Liver (tissue), 8 donors: ENCODE measurements at regions not wholly inside any gene's neighbourhood (a gene's known extent, or its start where the extent isn't known, plus 50 kb on each side); places are given as distances from the start of the nearest gene placed in this dataset.

Source experiments
- DNase-seq: peaks from one replicate; pipeline ENCODE4 v3.0.0-alpha.2; 2017; ENCODE audit warnings: low spot score
- H3K27ac ChIP-seq, 2 donors: one replicate each; pipeline ENCODE4 v1.7.0; 2013; ENCODE audit warnings: inconsistent platforms in 2 of 2, low read length in 2 of 2, control low read depth in 1 of 2, low read depth in 1 of 2, mild to moderate bottlenecking in 1 of 2
- H3K27me3 ChIP-seq, 4 donors: one replicate each; pipeline versions ENCODE4 v1.6.1 to v1.7.0; 2013; ENCODE audit warnings: low read length in 3 of 4, inconsistent platforms in 1 of 4, mild to moderate bottlenecking in 1 of 4, moderate library complexity in 1 of 4; ENCODE audit not compliant: control insufficient read depth in 4 of 4, insufficient read depth in 4 of 4
- H3K36me3 ChIP-seq, 4 donors: one replicate each; pipeline versions ENCODE4 v1.6.1 to v1.7.0; 2013; ENCODE audit warnings: low read length in 3 of 4, mild to moderate bottlenecking in 3 of 4, low read depth in 1 of 4, moderate library complexity in 1 of 4; ENCODE audit not compliant: control insufficient read depth in 4 of 4, insufficient read depth in 3 of 4
- H3K4me1 ChIP-seq, 4 donors: one replicate each; pipeline versions ENCODE4 v1.6.1 to v1.7.0; 2013; ENCODE audit warnings: low read length in 3 of 4, mild to moderate bottlenecking in 3 of 4, moderate library complexity in 1 of 4; ENCODE audit not compliant: control insufficient read depth in 4 of 4, insufficient read depth in 4 of 4
- H3K4me3 ChIP-seq, 3 donors: one replicate each; pipeline versions ENCODE4 v1.6.1 to v1.7.0; 2013; ENCODE audit warnings: low read length in 3 of 3, control low read depth in 1 of 3, low read depth in 1 of 3, mild to moderate bottlenecking in 1 of 3
- H3K9ac ChIP-seq, 2 donors: one replicate each; pipeline ENCODE4 v1.7.0; 2013; ENCODE audit warnings: low read length in 2 of 2, mild to moderate bottlenecking in 2 of 2, moderate library complexity in 2 of 2, control low read depth in 1 of 2, low read depth in 1 of 2
- H3K9me3 ChIP-seq, 4 donors: one replicate each; pipeline versions ENCODE4 v1.6.1 to v1.7.0; 2013; ENCODE audit warnings: low read length in 3 of 4; ENCODE audit not compliant: control insufficient read depth in 4 of 4
- EGR1 ChIP-seq, 2 donors: IDR thresholded peaks; 2 replicates each; pipeline ENCODE4 v1.6.1; 2016 to 2018; ENCODE audit warnings: antibody characterized with exemption in 2 of 2, low read depth in 2 of 2
- FOXA1 ChIP-seq: IDR thresholded peaks from 2 replicates; pipeline ENCODE4 v1.6.1; 2016; ENCODE audit warnings: antibody characterized with exemption
- FOXA2 ChIP-seq: IDR thresholded peaks from 2 replicates; pipeline ENCODE4 v1.6.1; 2016; ENCODE audit warnings: antibody characterized with exemption
- GABPA ChIP-seq, 2 donors: IDR thresholded peaks in 1 of 2; conservative IDR thresholded peaks in 1 of 2; 2 replicates each; pipeline ENCODE4 v1.6.1; 2016; ENCODE audit warnings: antibody characterized with exemption in 2 of 2, mild to moderate bottlenecking in 1 of 2, moderate library complexity in 1 of 2
- HNF4A ChIP-seq, 2 donors: conservative IDR thresholded peaks; 2 replicates each; pipeline ENCODE4 v1.6.1; 2016; ENCODE audit warnings: antibody characterized with exemption in 2 of 2, mild to moderate bottlenecking in 2 of 2
- HNF4G ChIP-seq: IDR thresholded peaks from 2 replicates; pipeline ENCODE4 v1.6.1; 2016; ENCODE audit warnings: antibody characterized with exemption
- JUND ChIP-seq, 2 donors: IDR thresholded peaks; 2 replicates each; pipeline ENCODE4 v1.6.1; 2016; ENCODE audit warnings: antibody characterized with exemption in 2 of 2
- NR2F2 ChIP-seq: IDR thresholded peaks from 2 replicates; pipeline ENCODE4 v1.6.1; 2016; ENCODE audit warnings: antibody characterized with exemption
- RAD21 ChIP-seq, 2 donors: IDR thresholded peaks; 2 replicates each; pipeline ENCODE4 v1.6.1; 2016; ENCODE audit warnings: antibody characterized with exemption in 2 of 2, mild to moderate bottlenecking in 2 of 2
- RXRA ChIP-seq, 2 donors: IDR thresholded peaks; 2 replicates each; pipeline ENCODE4 v1.6.1; 2017 to 2018; ENCODE audit warnings: antibody characterized with exemption in 2 of 2, mild to moderate bottlenecking in 1 of 2
- SP1 ChIP-seq: IDR thresholded peaks from 2 replicates; pipeline ENCODE4 v1.6.1; 2018; ENCODE audit warnings: antibody characterized with exemption, mild to moderate bottlenecking
- TAF1 ChIP-seq: conservative IDR thresholded peaks from 2 replicates; pipeline ENCODE4 v1.6.1; 2016; ENCODE audit warnings: antibody characterized with exemption, mild to moderate bottlenecking
- YY1 ChIP-seq: IDR thresholded peaks from 2 replicates; pipeline ENCODE4 v1.6.1; 2016; ENCODE audit warnings: antibody characterized with exemption, mild to moderate bottlenecking
- WGBS: extraction: QIAGEN DNeasy Blood & Tissue Kit; methylation state at CpG from one replicate; pipeline ENCODE4 v1.1.7; 2013; 5-methylcytosine and 5-hydroxymethylcytosine counted together
- TF ChIP-seq, protein P1 (sequence below): IDR thresholded peaks from 2 replicates; pipeline ENCODE4 v1.6.1; 2016; ENCODE audit warnings: antibody characterized with exemption
- TF ChIP-seq, protein P2 (sequence below): fragments of 150-350 bp; IDR thresholded peaks from 2 replicates; pipeline ENCODE4 v1.5.1; 2017; ENCODE audit warnings: improper control_type of control experiment, low read depth, low read length; ENCODE audit not compliant: missing input control
- TF ChIP-seq, protein P3 (sequence below): IDR thresholded peaks from 2 replicates; pipeline ENCODE4 v1.6.1; 2016; ENCODE audit warnings: antibody characterized with exemption
- TF ChIP-seq, protein P4 (sequence below): IDR thresholded peaks from 2 replicates; pipeline ENCODE4 v1.6.1; 2016; ENCODE audit warnings: antibody characterized with exemption
- TF ChIP-seq, protein P5 (sequence below): IDR thresholded peaks from 2 replicates; pipeline ENCODE4 v1.6.1; 2016; ENCODE audit warnings: antibody characterized with exemption, mild to moderate bottlenecking
- donor health status: healthy.
- donor health status: healthy.
- donor health status: healthy.
- donor health status: healthy.
- donor health status: healthy.

DNA sequence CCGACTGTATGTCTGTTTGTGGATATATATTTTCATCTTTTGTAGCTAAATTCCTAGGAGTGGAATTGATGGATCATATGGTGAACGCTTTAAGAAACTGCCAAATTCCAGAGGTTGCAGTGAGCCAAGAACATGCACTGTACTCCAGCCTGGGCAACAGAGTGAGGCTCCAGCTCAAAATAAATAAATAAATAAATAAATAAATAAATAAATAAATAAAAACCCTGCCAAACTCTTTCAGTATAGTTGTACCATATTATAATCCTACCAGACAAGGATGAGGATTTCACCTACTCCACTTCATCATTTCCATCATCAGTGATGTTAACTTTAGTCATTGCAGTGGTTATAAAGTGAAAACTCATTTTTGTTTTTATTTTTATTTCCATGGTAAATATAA lies 325.1 kb upstream of the ANXA10 start:
- 76% methylated on average over 2 of the region's 2 CpGs for WGBS
- H3K4me3 ChIP-seq = no peak overlapping the region
- TF ChIP-seq GABPA (IDR thresholded peaks at IDR 0.05 in 1 of 2, conservative IDR thresholded peaks at IDR 0.05 in 1 of 2) (no peak), SP1 (no peak), TAF1 (no peak), EGR1 (IDR thresholded peaks at IDR 0.05; ENCODE audit: low read depth in 2 of 2) (no peak), FOXA1 (no peak), RXRA (IDR thresholded peaks at IDR 0.05) (no peak), JUND (IDR thresholded peaks at IDR 0.05) (no peak), YY1 (no peak), RAD21 (IDR thresholded peaks at IDR 0.05) (no peak), FOXA2 (no peak), HNF4A (conservative IDR thresholded peaks at IDR 0.05) (no peak), HNF4G (no peak)
- TF ChIP-seq, protein P1, sequence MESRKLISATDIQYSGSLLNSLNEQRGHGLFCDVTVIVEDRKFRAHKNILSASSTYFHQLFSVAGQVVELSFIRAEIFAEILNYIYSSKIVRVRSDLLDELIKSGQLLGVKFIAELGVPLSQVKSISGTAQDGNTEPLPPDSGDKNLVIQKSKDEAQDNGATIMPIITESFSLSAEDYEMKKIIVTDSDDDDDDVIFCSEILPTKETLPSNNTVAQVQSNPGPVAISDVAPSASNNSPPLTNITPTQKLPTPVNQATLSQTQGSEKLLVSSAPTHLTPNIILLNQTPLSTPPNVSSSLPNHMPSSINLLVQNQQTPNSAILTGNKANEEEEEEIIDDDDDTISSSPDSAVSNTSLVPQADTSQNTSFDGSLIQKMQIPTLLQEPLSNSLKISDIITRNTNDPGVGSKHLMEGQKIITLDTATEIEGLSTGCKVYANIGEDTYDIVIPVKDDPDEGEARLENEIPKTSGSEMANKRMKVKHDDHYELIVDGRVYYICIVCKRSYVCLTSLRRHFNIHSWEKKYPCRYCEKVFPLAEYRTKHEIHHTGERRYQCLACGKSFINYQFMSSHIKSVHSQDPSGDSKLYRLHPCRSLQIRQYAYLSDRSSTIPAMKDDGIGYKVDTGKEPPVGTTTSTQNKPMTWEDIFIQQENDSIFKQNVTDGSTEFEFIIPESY = no peak
- TF ChIP-seq, protein P2, sequence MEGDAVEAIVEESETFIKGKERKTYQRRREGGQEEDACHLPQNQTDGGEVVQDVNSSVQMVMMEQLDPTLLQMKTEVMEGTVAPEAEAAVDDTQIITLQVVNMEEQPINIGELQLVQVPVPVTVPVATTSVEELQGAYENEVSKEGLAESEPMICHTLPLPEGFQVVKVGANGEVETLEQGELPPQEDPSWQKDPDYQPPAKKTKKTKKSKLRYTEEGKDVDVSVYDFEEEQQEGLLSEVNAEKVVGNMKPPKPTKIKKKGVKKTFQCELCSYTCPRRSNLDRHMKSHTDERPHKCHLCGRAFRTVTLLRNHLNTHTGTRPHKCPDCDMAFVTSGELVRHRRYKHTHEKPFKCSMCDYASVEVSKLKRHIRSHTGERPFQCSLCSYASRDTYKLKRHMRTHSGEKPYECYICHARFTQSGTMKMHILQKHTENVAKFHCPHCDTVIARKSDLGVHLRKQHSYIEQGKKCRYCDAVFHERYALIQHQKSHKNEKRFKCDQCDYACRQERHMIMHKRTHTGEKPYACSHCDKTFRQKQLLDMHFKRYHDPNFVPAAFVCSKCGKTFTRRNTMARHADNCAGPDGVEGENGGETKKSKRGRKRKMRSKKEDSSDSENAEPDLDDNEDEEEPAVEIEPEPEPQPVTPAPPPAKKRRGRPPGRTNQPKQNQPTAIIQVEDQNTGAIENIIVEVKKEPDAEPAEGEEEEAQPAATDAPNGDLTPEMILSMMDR = no peak
- TF ChIP-seq, protein P3, sequence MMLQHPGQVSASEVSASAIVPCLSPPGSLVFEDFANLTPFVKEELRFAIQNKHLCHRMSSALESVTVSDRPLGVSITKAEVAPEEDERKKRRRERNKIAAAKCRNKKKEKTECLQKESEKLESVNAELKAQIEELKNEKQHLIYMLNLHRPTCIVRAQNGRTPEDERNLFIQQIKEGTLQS = no peak
- H3K27me3 ChIP-seq = no peaks in the 10 kb centered on the region
- no peaks in the 10 kb centered on the region for H3K36me3 ChIP-seq
- no peak overlapping the region for H3K27ac ChIP-seq
- H3K9ac ChIP-seq = no peak overlapping the region
- no peaks in the 10 kb centered on the region for H3K4me1 ChIP-seq
- no peak for DNase-seq
- H3K9me3 ChIP-seq = peaks cover 0 to 4% (median 0%) of the 10 kb centered on the region in 4 donors

DNA sequence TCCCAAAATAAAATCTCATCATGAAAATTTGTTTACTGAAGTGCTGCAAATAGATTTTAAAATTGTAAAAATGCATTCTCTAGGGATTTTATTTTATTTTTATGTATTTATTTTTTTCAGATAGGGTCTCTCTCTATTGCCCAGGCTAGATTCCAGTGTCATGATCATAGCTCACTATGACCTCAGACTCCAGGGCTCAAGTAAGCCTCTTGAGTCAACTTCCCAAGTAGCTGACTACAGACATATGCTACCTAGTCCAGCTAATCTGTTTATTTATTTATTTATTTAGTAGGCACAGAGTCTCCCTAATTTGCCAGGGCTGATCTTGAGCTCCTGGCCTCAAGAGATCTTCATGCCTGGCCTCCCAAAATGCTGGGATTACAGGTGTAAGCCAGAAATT lies 317.7 kb upstream of the ANXA10 start:
- H3K4me1 ChIP-seq = no peaks in the 10 kb centered on the region
- H3K27me3 ChIP-seq = no peaks in the 10 kb centered on the region
- no peak overlapping the region for H3K9ac ChIP-seq
- no peak overlapping the region for H3K4me3 ChIP-seq
- H3K36me3 ChIP-seq = no peaks in the 10 kb centered on the region
- no peak for DNase-seq
- TF ChIP-seq NR2F2 (no peak), SP1 (no peak), TAF1 (no peak), HNF4A (conservative IDR thresholded peaks at IDR 0.05) (no peak), GABPA (IDR thresholded peaks at IDR 0.05 in 1 of 2, conservative IDR thresholded peaks at IDR 0.05 in 1 of 2) (no peak), YY1 (no peak), JUND (IDR thresholded peaks at IDR 0.05) (no peak), HNF4G (no peak), EGR1 (IDR thresholded peaks at IDR 0.05; ENCODE audit: low read depth in 2 of 2) (no peak), FOXA2 (no peak), RAD21 (IDR thresholded peaks at IDR 0.05) (no peak), FOXA1 (no peak), RXRA (IDR thresholded peaks at IDR 0.05) (no peak)
- TF ChIP-seq, protein P2 = no peak
- TF ChIP-seq, protein P4, sequence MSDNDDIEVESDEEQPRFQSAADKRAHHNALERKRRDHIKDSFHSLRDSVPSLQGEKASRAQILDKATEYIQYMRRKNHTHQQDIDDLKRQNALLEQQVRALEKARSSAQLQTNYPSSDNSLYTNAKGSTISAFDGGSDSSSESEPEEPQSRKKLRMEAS = no peak
- TF ChIP-seq, protein P3 = no peak
- TF ChIP-seq, protein P1 = no peak
- TF ChIP-seq, protein P5, sequence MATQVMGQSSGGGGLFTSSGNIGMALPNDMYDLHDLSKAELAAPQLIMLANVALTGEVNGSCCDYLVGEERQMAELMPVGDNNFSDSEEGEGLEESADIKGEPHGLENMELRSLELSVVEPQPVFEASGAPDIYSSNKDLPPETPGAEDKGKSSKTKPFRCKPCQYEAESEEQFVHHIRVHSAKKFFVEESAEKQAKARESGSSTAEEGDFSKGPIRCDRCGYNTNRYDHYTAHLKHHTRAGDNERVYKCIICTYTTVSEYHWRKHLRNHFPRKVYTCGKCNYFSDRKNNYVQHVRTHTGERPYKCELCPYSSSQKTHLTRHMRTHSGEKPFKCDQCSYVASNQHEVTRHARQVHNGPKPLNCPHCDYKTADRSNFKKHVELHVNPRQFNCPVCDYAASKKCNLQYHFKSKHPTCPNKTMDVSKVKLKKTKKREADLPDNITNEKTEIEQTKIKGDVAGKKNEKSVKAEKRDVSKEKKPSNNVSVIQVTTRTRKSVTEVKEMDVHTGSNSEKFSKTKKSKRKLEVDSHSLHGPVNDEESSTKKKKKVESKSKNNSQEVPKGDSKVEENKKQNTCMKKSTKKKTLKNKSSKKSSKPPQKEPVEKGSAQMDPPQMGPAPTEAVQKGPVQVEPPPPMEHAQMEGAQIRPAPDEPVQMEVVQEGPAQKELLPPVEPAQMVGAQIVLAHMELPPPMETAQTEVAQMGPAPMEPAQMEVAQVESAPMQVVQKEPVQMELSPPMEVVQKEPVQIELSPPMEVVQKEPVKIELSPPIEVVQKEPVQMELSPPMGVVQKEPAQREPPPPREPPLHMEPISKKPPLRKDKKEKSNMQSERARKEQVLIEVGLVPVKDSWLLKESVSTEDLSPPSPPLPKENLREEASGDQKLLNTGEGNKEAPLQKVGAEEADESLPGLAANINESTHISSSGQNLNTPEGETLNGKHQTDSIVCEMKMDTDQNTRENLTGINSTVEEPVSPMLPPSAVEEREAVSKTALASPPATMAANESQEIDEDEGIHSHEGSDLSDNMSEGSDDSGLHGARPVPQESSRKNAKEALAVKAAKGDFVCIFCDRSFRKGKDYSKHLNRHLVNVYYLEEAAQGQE = no peak
- no peaks in the 10 kb centered on the region for H3K9me3 ChIP-seq
- H3K27ac ChIP-seq = no peak overlapping the region
